ENCODE measurements at regions not wholly inside any gene's neighbourhood (a gene's known extent, or its start where the extent isn't known, plus 50 kb on each side); places are given as distances from the start of the nearest gene placed in this dataset.

DNA sequence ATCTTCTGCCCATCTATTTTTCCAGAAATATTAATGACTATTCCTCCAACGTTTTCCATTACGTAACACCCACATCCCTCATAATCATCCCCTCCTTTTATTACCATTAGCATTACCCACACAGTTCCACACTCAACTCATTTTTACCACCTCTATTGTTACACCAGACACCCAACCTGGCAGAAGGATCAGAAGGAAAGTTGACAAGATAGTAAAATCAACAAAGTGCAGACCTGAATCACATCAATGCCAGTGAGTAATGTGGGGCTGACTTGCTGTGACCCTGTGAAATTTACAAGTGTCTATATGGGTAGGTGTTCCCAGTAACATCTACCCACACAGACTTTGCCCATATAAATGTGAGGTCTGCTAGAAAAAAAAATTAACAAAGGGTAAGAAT, 568.2 kb downstream of the MAFB start:
- no peak for DNase-seq

DNA sequence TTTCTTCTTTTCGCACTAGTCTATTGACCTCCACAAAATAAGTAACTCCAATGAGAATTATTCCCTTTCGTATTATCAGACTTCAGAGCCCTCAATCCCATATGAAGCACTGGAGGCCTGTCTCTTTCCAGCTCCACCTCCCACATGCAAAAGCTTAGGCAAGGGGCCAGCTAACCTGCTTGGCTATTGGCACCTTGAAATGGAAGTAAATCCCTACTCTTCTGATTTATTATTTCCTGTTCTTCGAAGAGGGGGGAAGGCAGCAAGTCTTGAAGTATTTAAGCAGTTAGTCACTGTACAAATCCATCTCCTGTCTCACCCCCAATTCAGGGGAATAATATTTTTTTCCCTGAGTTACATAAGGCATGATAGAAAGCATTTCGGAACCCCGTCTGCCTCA, 577.8 kb downstream of the MAFB start:
- no peak for DNase-seq

DNA sequence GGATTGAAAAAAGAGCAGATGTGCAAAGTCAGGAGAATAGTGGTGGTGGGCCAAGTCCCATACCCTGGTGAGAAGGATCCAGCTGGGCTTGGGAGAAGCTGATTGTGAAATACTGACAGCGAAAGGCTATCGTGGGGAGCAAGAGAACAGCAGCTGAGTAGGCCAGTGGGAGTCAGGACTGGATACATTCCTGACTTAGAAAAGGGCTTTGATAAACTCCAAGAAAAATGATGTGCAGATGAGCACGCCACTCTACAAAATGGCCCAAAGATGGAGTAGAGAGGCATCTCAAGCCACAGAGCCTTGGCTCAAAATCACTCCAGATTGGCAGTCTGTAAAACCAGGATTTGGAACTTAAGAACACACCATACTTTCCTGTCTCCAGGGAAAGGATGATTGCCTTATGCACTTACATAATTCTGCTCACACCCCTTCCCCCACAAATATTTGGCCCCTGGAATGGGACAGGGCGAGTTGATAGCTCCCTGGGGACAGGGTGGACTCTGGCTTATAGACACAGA, 578.7 kb downstream of the MAFB start:
- no peak for DNase-seq

DNA sequence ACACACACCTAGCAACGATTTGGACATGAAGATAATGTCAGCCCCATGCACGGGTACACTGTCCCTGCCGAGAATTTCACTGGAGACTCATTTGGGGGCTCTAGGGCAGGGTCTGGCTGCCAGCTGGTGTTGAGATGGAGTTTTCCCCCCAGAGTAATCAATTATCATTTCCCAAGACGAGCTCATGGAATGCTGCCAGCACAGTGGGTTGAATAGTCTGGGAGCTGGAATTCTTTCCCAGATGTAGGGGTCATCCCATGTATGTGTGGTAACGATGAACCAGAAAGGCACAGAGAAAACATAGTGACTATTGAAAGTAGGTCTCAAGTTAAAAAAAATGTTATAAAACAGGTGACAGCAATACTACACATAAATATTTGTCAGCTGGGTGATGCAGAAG, 579.9 kb downstream of the MAFB start:
- DNase-seq = no peak

DNA sequence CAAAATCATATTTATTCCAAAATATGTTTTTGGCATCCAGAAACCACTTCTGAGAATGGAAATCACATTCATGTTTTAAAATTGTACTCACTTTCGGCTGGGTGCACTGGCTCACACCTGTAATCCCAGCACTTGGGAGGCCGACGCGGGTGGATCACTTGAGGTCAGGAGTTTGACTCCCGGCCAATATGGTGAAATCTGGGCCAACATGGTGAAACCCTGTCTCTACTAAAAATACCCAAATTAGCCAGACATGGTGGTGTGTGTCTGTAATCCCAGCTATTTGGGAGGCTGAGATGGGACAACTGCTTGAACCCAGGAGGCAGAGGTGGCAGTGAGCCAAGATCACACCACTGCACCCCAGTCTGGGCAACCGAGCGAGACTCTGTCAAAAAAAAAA, 580.7 kb downstream of the MAFB start:
- DNase-seq = no peak

DNA sequence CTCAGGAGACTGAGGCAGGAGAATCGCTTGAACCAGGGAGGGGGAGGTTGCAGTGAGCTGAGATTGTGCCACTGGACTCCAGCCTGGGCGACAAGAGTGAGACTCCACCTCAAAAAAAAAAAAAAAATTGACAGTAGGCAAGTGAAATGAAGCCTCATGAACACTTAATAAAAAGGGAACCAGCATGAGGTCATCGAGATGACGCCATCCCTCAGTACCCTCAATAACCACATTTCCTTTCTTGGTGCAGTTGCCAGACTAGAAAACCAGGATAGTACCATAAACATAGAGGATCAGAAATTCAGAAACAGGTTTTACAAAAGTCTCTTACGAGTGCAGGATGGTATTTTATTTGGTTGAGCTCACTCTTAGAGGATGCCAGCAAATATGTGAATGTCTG, 584.1 kb downstream of the MAFB start:
- no peak for DNase-seq

DNA sequence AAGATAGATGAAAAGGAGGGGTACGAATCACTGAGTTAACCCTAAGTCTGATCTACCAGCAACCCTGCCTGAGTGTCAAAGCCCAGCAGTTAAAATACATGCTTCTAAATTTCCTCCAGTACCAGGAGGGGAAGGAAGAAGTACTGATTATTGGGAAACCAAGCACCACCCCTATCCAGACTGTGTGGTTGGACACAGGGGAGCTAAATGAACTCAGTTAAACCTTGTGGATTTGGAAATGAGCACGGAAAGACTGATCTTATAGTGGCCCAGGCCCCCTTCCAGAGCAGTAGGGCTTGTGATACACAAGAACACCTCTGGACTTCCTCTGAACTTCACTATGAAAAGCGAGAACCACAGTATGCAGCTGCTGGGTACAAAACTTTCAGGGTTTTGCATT, 585.6 kb downstream of the MAFB start:
- DNase-seq = no peak

DNA sequence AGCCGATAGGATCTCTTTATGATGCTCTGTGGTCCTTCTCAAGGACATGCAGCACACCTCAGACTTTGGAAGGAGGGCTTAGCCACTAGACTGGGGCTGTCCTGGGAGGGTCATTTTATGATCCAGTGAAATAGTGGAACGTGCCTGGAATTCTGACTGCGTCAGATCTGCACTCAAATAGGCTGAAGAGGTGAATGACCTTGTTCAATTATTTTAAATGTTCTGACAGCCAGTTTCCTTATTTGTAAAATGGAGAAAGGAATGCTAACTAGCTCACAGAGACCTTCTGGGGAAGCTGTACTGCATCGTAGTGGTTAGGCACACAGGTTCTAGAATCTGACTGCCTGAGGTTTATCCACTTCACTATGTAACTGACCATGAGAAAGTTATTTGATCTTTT, 587.5 kb downstream of the MAFB start:
- no peak for DNase-seq

DNA sequence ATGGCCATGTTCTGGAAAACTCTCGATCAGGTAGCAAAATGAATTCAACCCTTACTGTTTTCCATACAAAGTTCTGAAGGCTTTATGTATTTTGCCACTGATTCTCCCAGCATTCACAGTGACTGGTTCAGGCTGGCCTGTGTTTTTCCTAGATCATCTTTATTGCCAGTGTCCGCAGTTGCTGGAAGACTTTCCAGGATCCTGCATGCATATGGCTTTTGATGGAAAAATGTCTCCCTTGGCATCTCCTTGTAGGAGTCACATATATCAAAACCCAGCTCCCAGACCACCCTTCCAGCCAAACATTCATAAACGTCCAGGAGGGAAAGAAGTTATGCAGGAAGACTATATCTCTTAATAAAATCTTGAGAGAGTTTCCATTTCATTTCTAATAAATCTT, 588.8 kb downstream of the MAFB start:
- no peak for DNase-seq

DNA sequence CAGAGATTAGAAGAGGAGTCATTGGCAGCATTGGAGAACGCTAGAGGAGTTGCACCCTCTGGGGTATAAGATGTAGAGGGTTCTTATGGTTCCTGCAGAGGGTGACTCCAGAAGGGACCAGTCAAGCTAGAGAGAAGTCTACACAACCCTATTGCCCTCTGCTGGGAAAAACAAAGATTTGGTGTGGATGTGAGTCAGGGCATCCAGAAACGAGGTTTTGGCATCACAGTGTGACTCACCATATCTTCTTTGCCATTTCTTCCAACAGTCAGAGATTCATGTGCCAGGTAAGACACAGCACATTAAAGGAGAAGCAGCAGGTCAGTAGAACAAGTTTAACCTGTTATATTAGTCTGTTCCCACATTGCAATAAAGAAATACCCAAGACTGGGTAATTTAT, 598.8 kb downstream of the MAFB start:
- DNase-seq = no peak

DNA sequence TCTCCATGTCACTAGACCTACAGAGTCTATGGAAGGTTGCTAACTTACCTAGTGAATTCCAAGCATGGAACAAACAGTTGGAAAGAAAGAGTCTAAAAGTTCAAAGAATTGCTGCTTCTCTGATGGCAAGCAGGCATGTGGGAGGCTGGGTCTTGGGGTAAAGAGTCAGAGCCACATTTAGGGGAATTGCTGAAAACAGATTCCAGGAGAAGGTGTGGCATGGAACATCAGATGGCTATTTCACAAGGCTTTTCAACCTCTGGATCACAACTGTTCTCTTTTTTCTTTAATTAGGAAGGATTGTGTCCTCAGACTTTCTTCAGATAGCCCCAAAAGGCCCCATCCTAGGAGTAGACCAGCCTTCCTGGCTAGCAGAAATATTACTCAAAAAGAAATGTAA, 601.5 kb downstream of the MAFB start:
- DNase-seq = no peak

DNA sequence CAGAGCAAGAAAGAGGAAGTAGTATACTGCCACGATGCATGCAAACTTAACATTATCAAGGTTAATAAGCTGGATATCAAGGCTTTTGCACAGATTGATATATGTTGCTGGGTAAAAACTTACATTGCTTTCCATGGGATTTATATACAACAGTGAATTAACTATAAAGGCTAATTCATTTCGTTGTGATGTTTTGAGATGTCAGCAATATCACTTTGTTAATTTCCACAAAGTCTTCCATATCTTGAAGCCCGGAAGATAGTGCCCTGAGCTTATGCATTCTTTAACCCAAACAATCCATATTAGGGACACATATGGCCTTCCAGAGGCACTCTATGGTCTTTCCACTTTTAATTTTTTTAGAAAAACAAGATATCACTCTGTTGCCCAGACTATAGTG, 603.5 kb downstream of the MAFB start:
- DNase-seq = no peak

DNA sequence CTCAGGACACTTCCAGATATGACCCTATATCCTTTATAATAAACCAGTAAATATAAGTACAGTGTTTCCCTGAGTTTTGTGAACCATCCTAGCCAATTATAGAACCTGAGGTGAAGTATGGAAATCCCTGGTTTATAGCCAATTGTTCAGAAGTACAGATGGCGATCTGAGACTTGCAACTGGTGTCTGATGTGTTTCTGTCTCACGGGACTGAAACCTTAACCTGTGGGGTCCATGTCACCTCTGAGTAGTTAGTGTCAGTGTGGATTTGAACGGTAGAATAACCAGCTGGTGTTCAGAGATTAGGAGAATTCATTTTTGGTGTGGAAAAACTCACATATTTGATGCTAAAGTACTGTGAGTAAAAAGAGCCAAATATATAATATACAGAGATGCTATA, 606.6 kb downstream of the MAFB start:
- no peak for DNase-seq

DNA sequence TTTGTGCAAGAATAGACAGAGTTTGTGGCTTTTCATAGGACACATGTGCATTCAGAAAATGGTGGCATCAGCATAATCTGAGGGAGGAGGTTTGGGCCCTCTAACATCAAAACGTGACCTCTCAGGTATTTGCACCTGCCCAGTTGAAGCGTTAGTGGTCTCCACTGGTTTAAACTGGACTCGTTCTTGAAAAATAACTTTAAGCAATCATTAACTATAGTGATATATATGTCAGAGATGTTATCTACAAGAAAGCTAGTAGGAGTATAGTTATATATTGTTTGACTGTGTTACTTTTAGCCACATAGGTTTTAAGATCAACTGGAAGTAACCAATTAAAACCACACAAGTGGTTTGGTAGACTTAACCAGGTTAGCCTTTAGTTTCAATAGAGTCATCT, 607.4 kb downstream of the MAFB start:
- no peak for DNase-seq

DNA sequence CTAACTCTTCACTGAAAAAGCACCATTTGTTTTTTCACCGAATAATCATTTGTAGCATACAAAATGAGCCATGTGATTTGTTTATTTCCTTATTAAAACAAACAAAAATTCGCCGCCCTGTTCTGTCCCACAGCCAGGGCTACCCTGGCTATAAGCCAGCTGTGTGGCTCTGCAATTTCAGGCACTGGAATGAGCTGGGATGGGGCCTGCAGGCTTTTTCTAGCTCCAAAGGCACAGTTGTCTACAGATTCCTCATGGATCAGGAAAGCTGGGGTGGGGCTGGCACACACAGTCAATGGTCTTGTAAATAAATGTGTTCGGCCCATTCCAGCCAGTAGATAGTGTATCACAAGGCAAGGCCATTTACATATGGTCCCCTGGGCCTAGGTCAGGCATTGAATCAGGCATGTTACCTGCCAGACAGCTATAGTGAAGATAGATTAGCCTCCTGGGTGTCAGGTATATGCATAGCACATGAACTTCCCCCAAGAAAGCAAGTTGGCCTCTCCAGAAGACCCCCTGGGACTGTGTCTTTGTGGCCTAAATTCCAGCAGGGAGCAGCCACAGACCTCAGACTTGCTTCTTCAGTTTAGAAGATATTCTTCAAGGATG, 608.9 kb downstream of the MAFB start:
- no peak for DNase-seq

DNA sequence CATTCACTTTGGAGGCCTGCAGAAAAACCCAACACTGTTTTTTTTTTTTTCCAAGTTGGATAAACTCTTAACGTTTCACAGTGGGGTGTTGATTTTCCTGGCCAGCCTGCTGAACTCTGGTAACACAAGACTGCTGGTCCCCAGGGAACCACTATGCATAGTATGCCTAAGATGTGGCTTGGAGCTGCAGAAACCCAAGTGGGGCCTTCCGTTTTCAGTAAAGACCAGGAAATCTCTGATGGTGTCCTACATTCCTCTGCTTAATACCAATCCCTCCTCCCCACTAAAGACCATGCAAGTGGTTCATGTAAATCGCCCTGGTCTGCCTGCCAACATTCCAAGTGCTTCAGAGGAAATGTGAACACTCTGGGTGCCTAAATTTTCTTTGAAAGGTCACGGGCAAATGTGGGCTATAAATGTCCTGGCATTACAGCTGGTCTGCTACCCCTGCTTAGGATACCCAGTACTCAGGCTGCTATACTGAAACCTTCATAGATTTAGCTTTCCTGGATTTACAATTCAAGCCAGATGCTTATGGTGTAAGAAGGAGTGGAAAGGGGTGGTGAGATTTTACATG, 615.4 kb downstream of the MAFB start:
- no peak for DNase-seq

DNA sequence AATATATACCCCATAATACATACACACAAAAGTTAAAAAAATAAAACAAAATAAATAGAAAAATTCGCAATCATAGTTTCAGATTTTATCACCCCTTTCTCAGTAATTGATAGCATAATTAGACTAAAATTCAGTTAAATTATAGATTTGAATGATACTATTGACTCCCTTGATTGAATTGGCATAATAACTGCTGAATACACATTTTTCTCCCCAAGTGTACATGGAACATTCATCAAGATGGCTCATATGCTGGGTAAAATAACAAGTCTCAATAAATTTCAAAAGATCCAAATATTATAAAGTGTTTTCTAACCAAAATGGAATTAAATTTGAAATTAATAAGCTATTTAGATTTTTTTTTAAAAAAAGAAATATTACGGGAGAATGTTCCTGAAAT, 616.1 kb downstream of the MAFB start:
- DNase-seq = no peak

DNA sequence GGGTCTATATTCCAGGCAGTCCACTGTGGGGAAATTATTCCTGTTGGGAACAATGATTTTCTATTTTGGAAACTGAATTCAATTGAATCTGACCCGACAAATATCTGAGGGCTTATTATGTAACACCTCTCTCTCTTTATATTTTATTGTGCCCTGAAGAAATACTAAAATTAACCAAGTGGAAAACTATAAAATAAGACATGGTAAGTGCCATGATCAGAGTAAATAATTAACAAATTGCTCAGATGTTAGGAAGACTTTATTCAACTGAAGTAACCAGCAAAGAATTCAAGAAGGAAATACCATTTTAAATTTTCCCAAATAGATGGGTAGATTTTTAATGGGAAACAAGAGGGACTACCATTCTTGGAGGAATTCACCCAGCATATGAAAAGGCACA, 632.9 kb downstream of the MAFB start:
- DNase-seq = no peak

DNA sequence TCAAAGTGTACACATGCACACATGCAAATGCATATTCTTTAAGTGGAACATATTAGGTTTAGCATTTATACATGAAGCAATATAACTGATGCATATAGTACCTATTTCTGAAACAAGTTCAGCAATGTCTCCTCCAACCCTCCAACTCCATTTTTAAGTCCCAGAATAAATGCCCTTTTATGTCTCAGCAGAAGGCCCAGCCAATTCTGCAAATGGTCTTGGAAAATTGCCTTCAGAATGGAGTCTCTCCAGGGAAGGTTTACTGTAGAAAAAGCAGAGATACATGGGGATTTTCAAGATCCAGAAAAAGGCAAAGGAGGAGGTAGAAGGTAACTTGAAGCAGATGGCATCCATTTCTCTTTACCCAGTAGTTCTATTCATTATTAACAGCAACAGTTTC, 633.3 kb downstream of the MAFB start:
- DNase-seq = no peak

DNA sequence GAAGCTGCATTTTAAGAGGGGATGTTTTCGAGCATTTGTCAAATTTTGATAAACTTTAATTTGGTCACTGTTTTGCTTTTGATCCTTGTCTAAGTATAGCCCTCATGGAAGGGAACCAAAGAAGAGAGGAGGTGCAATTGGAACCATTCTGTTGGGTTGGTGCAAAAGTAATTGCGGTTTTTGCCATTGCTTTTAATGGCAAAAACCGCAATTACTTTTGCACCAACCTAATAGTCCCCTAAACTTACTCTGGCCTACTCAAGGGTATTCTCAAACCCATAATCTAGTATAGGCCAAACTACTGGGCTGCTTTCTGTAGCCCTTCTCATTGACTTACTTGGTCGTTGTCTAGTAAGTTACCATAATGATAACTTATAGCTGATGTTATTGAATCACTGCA, 634.7 kb downstream of the MAFB start:
- DNase-seq = no peak

DNA sequence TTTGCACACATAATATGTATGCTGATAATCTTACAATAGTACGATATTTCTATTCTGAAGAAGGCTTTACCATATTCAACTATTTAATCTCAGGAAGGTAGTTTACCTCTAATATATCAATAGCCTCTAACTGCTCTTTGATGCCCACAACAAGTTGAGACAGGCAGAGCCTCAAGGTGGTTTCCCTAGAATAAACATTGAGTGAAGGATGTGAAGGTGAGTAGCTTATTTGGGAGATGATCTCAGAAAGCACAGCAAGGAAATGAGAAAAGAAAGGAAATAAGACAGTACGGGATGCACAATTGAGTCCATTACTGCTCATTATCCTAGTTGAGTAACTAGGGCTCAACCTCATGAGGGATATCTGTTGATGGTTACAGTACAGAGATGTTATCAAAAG, 638.4 kb downstream of the MAFB start:
- no peak for DNase-seq

DNA sequence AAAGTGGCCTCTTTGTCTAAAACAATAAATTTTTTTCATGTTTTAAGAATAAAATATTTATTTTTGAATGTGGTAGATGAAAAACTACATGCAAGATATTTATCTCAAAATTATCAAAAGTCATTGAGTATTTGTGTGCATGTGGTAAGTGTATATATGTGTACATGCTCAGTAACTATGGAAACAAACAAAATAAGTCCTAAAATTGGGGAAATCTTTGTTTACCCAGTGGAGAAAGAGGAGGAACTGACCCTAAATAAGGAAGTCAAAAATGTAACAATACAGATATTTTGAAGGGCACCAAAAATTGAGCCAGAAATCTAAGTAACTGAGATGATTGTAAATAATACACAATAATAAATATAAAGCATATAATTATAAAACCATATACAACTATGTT, 639.2 kb downstream of the MAFB start:
- DNase-seq = no peak

DNA sequence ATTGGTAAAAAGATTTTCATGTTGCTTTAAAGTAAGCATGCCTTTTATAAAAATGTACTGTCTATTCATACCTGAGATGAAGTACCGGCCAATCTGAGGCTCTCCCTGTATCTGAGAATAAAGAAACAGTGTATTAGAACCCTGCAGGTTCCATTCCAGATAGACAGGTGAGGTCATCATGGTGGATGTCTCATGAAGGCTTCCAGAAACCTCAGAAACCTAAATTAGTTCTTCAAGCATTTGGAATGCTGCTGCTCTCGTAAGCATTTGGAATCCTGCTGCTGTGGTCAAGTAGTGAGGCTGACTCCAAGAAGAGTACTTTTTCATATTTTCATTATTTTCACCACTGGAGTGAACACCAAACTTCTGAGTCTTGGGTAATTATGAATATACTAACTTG, 642.3 kb downstream of the MAFB start:
- no peak for DNase-seq

DNA sequence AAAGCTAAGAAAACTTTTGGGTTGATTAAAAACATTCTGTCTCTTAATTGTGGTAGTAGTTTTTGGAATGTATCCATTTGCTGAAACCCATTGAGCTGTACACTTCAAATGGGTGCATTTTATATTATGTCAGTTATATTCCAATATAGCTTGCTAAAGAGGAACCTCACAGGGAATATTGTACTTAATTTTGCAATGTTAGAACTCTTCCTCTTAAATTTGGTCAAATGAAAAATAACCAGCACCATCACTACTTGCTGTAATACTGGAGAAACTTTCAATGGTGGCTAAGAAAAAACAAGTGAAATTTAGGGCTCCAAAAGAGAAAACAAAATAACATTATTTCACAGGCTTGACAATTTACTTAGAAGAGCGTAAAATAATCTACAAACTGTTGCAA, 651.5 kb downstream of the MAFB start:
- DNase-seq = no peak

DNA sequence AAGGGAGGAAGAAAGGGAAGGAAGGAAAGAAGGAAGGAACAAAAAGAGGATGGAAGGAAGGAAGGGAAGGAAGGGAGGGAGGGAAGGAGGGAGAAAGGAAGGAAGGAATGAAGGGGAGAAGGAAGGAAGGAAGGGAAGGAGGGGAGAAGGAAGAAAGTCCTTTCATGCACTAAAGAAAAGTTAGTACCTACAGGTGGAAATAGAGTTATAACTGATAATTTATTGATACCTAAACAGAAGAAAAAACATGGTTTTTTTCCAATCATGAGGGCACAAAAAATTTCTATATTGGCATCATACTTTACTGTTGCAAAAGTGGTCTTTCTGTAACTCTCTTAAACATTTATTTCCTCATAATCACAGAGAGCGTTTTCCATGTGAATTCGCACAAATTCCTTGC, 659.4 kb downstream of the MAFB start:
- no peak for DNase-seq

All from CD4-positive, alpha-beta T cell treated with Interferon alpha-2 for 1 hour (primary cell).